Progenitor cell of endocrine pancreas (in vitro differentiated cells): ENCODE measurements at regions not wholly inside any gene's neighbourhood (a gene's known extent, or its start where the extent isn't known, plus 50 kb on each side); places are given as distances from the start of the nearest gene placed in this dataset.

Source experiments
- DNase-seq: peaks from one replicate; pipeline ENCODE4 v3.0.0; 2021; ENCODE audit warnings: low spot score; ENCODE audit not compliant: unreplicated experiment
- H3K27ac Mint-ChIP-seq: 2 replicates; pipeline ENCODE4 v1.8.0; 2021; ENCODE audit warnings: mild to moderate bottlenecking, moderate library complexity, mixed read lengths
- H3K27me3 Mint-ChIP-seq: 2 replicates; pipeline ENCODE4 v1.8.0; 2021; ENCODE audit warnings: mixed read lengths
- H3K36me3 Mint-ChIP-seq: 2 replicates; pipeline ENCODE4 v1.8.0; 2022; ENCODE audit warnings: mixed read lengths; ENCODE audit not compliant: insufficient read depth
- H3K4me1 Mint-ChIP-seq: 2 replicates; pipeline ENCODE4 v1.8.0; 2021; ENCODE audit warnings: low read depth, mixed read lengths
- H3K4me3 Mint-ChIP-seq: 2 replicates; pipeline ENCODE4 v1.8.0; 2021; ENCODE audit warnings: low read depth, mild to moderate bottlenecking, moderate library complexity, mixed read lengths
- H3K9me3 Mint-ChIP-seq: 2 replicates; pipeline ENCODE4 v1.8.0; 2021; ENCODE audit warnings: low read depth, mixed read lengths
- CTCF ChIP-seq: fragments of 200-600 bp; sonication (generic); IDR thresholded peaks from one replicate; pipeline ENCODE4 v1.5.0; 2021; ENCODE audit warnings: antibody characterized with exemption, mild to moderate bottlenecking; ENCODE audit not compliant: unreplicated experiment

DNA sequence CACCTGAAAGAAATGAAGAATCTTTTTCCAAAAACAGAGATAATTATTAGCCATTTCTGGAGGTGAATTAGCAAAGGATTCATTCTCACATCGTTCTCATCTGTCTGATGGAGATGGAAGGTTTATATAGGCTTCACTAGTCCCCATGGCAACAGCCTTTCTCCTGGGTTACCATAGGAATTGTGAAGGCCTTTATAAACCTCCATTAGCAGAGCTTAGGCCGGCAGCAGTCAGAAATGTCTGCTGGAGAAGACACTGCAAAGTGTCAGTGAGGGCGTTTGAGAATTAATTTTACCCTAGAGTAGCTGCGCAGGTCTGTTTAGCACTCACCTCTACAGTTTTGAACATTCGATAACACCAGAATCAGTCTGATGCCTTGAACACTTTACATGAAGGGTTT, 290.4 kb upstream of the NR4A3 start:
- no peak for TF ChIP-seq CTCF
- Mint-ChIP-seq H3K4me3 (no peak overlapping the region), H3K27me3 (no peaks in the 10 kb centered on the region), H3K9me3 (peaks cover 7% of the 10 kb centered on the region), H3K4me1 (no peaks in the 10 kb centered on the region), H3K36me3 (no peaks in the 10 kb centered on the region), H3K27ac (no peak overlapping the region)
- DNase-seq = no peak

DNA sequence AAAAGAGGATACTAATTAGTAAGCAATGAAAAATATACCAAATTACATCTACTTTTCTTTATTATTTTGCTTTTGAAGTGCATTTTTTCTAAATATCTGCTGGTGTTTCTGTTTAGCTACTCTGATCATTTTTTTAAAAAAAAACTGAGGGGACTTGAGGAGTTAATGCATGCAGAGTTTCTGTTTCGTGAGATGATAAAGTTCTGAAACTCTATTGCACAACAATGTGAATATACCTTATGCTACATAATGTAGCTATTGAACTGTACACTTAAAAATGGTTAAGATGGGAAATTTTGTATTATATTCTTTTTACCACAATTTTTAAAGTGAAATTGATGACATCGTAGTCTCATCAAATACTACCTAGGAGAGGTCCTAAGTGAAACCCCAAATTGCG, 288.3 kb upstream of the NR4A3 start:
- no peaks in the 10 kb centered on the region for H3K27me3 Mint-ChIP-seq
- H3K4me1 Mint-ChIP-seq = peaks cover 3% of the 10 kb centered on the region
- peaks cover 6% of the 10 kb centered on the region for H3K9me3 Mint-ChIP-seq

GRCh38 chr9:99537996-99538395, 283.7 kb upstream of the NR4A3 start:
- no peak for TF ChIP-seq CTCF
- H3K27ac Mint-ChIP-seq = no peak overlapping the region
- DNase-seq = no peak
- H3K4me3 Mint-ChIP-seq = no peak overlapping the region
- H3K9me3 Mint-ChIP-seq = no peaks in the 10 kb centered on the region
- no peaks in the 10 kb centered on the region for H3K36me3 Mint-ChIP-seq
- peaks cover 3% of the 10 kb centered on the region for H3K4me1 Mint-ChIP-seq
- no peaks in the 10 kb centered on the region for H3K27me3 Mint-ChIP-seq

More for the DNA sequence above, 288.3 kb upstream of the NR4A3 start:
- no peak for TF ChIP-seq CTCF
- DNase-seq = no peak
- no peak overlapping the region for H3K27ac Mint-ChIP-seq
- no peak overlapping the region for H3K4me3 Mint-ChIP-seq
- no peaks in the 10 kb centered on the region for H3K36me3 Mint-ChIP-seq

GRCh38 chr9:99544526-99544925, 277.2 kb upstream of the NR4A3 start:
- no peaks in the 10 kb centered on the region for H3K4me1 Mint-ChIP-seq
- H3K4me3 Mint-ChIP-seq = no peak overlapping the region
- TF ChIP-seq CTCF = no peak
- H3K9me3 Mint-ChIP-seq = peaks cover 4% of the 10 kb centered on the region
- H3K27me3 Mint-ChIP-seq = no peaks in the 10 kb centered on the region
- H3K36me3 Mint-ChIP-seq = no peaks in the 10 kb centered on the region
- DNase-seq = no peak
- no peak overlapping the region for H3K27ac Mint-ChIP-seq

- no peak for DNase-seq
- Mint-ChIP-seq H3K9me3 (peaks cover 13% of the 10 kb centered on the region), H3K36me3 (no peaks in the 10 kb centered on the region), H3K4me3 (no peak overlapping the region), H3K27me3 (no peaks in the 10 kb centered on the region), H3K27ac (no peak overlapping the region), H3K4me1 (no peaks in the 10 kb centered on the region)
- TF ChIP-seq CTCF = no peak
Measured at GRCh38 chr9:99549441-99549840, 272.2 kb upstream of the NR4A3 start.
